Activated naive CD4-positive, alpha-beta T cell treated with anti-CD3 and anti-CD28 coated beads, Interleukin-2, amount 50 U/mL, for 16 hours (primary cell): ENCODE measurements at regions not wholly inside any gene's neighbourhood (a gene's known extent, or its start where the extent isn't known, plus 50 kb on each side); places are given as distances from the start of the nearest gene placed in this dataset.
"Not testable (repeated sequence)": the region's sequence is repeated elsewhere in the genome, so short reads cannot be mapped to it uniquely, and the experiment has no call there.

Source experiments
- DNase-seq: peaks from one replicate; pipeline ENCODE4 v3.0.0-alpha.2; 2020

DNA sequence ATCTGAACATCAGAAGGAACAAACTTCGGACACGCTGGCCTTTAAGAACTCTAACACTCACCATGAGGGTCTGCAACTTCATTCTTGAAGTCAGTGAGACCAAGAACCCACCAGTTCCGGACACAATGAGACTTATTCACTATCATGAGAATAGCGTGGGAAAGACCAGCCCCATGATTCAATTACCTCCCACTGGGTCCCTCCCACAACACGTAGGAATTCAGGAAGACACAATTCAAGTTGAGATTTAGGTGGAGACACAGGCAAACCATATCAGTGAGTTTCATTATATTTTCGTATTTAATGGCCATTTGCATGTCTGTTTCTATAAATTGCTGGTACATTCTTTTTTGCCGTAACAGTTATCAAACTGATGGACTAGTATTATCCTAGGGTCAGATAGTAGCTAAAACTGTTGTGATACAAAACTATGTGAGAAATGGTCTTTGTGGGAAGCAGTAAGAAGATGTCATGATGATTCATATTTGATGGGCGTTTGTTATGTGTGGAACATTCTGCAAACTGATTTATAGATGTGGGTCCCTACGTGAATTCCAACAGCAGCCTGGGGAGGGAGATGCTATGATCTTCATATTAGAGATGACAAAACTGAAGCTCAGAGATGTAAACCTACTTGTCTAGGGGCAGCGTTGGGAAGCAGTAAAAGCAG lies 282.4 kb upstream of the TMEM132C start:
- DNase-seq, result no peak

DNA sequence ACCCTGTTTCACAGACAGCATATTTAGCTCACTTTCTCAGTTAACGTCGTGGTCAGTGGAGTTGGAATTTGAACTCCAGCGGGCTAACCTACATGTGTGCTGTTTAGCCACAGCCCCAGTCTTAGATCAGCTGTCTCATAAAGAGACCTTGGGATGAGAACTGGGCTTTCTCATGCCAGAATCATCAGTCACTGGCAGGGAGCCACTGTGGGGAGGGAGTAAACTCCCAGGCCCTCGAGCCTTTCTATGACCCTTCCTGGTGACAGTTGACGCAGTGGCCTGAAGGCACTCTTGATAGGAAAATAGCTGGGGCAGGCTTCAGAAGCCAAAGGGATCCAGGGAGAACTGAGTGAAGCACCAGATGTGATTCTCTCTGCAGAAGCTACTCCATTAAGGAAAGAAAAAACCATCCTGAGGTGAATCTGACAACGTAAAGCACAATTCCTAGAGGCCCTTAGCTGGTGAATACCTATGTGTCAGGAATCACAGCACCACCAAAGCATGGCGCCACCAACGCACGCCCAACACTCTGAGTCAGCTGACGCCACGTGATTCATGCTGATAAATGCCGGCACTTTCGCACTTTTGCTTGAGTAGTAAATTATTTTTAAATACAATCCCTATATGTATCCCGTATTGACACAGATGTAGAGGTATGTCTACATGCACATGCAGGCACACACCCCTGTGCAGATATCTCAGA lies 279.6 kb upstream of the TMEM132C start:
- no peak for DNase-seq

DNA sequence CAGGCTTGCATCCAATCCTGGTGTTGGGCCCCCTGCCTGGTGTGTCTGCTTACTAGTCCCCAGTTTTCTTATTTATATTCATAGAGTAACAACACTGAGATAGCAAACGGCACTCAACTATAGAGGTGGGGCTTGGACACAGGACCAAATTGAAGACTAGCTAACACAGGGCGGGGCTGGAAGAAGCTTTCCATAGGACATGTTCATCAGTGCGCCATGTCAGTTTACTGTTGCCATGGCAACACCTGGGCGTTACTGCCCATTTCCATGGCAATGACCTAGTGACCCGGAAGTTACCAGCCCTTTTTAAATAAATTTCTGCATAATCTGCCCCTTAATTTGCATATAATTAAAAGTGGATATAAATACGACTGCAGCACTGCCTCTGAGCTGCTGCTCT lies 275.5 kb upstream of the TMEM132C start:
- DNase-seq, result no peak

- no peak for DNase-seq
These were observed 268.0 kb upstream of the TMEM132C start for GRCh38 chr12:127998988-127999387.

DNA sequence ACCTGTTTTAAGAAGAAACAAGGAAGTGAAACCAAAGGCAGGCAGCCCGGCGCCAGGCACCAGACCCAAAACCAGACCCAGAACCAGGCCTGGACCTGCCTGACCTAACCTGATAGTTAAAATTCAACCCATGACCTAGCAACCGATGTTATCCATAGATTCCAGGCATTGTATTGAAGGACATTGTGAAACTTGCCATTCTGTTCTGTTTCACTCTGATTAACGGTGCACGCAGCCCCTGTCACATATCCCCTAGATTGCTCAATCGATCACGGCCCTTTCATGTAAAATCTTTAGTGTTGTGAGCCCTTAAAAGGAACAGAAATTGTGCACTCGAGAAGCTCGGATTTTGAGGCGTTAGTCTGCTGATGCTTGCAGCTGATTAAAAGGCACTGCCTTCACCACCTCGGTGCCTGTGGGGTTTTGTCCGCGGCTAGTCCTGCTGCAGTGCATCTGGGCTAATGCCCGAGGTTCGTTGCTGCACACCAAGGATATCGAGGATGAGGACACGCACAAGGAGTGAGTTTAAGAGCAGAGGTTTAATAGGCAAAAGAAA lies 262.5 kb upstream of the TMEM132C start:
- DNase-seq, result no peak

DNA sequence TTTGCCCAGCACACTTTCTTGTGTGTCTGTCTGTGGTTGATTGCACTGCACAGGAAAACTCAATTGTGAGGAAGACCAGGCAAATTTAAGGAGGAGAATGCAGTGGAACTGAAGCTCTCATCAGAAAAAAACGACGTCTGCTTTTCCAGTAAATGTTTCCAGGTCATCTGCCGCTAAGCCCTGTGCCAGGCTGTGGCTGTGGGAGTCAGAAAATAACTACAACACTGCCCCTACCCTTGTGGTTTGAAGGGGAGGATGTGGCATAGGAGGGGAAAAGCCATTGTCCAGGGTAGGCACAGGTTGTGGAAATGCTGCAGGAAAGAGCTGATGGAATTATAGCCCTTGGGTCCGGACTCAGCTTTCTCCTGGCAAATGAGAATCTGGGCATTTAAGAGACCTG lies 259.7 kb upstream of the TMEM132C start:
- DNase-seq, result no peak

DNA sequence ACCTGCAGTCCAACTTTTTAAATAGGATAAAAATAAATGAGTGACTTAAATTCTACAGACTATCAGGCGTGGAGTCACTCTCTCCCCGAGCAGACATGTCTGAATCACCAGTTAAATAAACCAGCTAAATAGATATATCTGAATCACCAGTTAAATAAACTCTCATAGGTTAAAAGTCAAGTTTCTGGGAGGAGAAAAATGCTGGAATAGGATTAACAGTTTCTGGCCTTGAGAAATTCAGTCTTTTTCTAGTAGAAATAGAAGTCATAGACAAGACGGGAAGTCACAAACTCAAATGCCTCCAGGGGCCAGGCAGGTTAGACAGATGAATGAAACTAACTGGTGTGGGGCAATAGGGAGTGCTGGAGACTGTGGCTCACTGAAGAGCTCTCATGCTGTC lies 258.6 kb upstream of the TMEM132C start:
- DNase-seq, result no peak

GRCh38 chr12:128009108-128009507 lies 257.9 kb upstream of the TMEM132C start:
- DNase-seq, result no peak

GRCh38 chr12:128012110-128012509 lies 254.9 kb upstream of the TMEM132C start:
- DNase-seq, result no peak

DNA sequence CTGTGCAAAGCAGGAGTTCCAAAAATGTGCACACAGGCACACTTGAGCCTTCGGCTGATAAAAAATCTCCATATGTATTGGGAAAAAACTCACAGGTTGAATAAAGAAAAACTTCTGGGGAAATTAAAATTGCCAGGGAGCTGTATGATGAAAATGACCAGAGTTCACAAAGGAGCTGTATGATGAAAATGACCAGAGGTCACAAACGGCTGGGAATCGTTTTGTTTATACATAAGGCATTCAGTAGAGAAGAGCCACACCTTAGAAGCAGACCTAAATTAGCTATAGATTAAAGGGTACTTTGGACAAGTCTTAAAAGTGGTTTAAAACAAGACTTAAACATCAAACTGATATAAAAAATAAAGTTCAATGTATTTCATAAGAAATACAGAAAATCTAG lies 251.7 kb upstream of the TMEM132C start:
- DNase-seq, result no peak

DNA sequence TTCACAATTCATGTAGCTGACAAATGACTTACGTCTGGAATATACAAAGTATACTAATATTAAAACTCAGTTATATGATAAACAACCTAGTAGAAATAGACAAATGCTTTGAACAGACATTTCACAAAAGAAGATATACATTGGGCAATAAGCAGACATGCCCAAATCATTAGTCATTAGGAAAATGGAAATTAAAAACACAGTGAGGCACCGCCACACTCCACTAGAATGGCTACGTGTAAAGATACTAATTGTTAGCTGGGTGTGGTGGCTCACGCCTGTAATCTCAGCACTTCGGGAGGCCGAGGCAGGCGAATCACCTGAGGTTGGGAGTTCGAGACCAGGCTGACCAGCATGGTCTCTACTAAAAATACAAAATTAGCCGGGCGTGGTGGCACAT lies 248.9 kb upstream of the TMEM132C start:
- DNase-seq, result no peak

DNA sequence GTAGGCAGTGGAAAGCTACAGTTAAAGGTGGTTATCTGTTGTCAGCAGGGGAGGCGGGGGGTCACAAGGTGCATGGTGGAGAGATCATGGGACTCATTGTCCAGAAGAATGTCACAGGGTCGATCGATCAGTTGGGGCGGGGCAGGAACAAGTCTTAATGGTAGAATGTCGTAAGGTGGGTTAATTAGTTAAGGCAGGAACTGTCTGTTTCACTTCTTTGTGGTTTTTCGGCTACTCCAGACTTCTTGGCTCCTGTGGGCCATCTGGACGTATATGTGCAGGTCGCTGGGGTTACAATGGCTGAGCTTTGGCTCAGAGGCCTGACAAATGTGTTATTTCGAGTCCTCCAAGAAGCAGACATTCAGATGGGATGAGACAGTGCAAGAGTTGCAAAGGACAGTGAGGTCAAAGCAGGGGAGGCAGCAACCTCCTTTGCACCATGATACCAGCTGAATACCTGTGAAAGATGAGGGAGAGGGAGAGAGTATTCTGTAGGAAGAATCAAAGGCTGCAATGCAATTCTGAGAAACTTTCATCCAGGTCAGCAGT lies 246.9 kb upstream of the TMEM132C start:
- DNase-seq, result no peak

- DNase-seq, result no peak
These were observed 245.4 kb upstream of the TMEM132C start for GRCh38 chr12:128021561-128021960.

DNA sequence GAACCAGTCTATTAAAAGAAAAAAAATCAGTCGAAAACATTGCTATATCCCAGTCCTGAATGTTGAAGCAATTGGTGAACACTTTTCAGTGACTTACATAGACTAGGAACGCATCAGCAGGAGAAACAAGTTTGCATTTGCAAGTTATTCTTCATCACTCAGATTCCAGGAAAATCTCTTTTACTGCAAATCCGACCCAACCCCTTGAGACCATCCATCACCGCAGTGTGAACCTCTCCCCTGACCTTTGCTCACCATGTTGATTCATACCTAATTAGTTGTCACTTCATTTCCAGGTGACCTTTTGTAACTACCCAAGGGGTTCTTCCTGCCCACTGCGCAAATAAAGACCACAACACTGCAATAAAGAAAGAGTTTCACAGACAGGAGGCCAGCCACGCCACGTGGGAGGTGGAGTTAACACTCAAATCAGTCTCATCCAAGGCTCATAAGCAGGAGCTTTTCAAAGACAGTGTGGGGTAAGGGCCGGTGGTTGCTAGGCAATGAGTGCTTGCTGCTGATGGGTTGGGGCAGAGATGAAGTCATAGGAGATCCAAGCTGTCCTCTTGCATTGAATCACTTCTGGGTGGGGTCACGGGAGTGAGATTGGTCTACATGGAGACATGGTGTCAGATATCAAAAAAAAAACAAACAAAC lies 241.3 kb upstream of the TMEM132C start:
- DNase-seq, result no peak

GRCh38 chr12:128026696-128027574 lies 240.0 kb upstream of the TMEM132C start:
- no peak for DNase-seq

GRCh38 chr12:128033473-128033872 lies 233.5 kb upstream of the TMEM132C start:
- no peak for DNase-seq

DNA sequence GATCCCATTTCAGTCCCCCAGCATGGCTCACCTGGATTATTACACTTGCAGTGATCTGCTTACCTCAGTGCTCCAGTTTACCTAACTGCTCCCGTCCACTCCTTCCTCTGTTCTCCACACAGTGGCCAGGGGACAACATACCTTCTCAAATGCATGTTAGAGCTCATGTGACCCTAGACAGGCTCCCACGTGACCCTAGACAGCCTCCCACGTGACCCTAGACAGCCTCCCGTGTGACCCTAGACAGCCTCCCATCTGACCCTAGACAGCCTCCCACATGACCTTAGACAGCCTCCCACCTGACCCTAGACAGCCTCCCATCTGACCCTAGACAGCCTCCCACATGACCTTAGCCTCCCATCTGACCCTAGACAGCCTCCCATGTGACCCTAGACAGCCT lies 226.0 kb upstream of the TMEM132C start:
- DNase-seq, result no peak

DNA sequence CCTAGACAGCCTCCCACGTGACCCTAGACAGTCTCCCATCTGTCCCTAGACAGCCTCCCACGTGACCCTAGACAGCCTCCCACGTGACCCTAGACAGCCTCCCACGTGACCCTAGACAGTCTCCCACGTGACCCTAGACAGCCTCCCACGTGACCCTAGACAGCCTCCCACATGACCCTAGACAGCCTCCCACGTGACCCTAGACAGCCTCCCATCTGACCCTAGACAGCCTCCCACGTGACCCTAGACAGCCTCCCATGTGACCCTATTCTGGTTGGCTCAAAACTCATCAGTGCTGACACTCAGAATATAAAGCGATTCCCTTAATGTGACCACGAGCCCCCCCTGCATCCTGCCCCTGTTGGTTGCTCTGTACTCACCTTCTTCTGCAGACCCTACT lies 224.7 kb upstream of the TMEM132C start:
- DNase-seq, result not testable (repeated sequence)

- no peak for DNase-seq
These were observed 224.1 kb upstream of the TMEM132C start for GRCh38 chr12:128042825-128043224.

- no peak for DNase-seq
These were observed 223.7 kb upstream of the TMEM132C start for GRCh38 chr12:128043317-128043716.

DNA sequence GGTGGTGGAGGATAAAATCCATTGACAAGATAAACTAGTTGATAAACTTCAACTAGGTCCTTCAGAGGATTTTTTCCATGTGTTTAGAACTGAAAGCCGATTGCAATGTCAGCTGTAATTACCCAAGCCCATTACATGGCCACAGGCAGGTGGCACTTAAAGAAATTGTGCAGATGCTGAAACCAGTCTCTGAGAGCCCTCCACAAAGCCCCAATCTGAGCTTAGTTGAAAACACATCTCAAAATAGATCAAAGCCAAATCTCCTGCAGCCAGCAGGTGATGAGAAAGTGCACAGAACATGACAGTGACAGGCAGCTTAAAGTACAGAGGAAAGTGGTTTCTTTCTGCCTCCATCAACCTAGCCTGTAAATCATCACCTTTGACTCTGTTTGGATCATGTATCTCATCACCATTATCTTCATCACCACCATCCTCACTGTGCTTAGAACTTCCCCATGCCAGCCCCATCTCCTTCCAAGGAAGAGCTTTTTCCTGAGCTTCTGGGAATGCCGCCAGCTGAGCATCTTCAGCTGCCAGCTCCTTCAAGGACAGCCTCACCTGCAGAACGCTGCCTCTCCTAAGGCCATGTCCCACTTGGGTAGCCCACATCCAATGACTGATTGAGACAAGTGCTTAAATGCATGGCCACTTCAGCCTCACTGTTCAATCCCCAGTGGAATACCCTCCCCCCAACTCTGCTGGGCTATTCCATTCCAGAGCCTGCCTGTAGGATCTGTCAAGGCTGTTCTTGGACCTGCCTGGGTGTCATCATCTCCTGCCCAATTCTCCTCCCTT lies 219.5 kb upstream of the TMEM132C start:
- no peak for DNase-seq

- no peak for DNase-seq
These were observed 214.6 kb upstream of the TMEM132C start for GRCh38 chr12:128052331-128052730.
